Lower leg skin (tissue), 3 donors: ENCODE measurements at regions not wholly inside any gene's neighbourhood (a gene's known extent, or its start where the extent isn't known, plus 50 kb on each side); places are given as distances from the start of the nearest gene placed in this dataset.

Source experiments
- POLR2A ChIP-seq, 2 donors: fragments of 450-650 bp; IDR thresholded peaks; one replicate each; pipeline ENCODE4 v1.6.1; 2016 to 2017; ENCODE audit warnings: antibody characterized with exemption in 2 of 2, mild to moderate bottlenecking in 1 of 2, moderate library complexity in 1 of 2
- TF ChIP-seq, protein P1 (sequence below), 3 donors: fragments of 450-650 bp; IDR thresholded peaks; one replicate each; pipeline ENCODE4 v1.5.1; 2016; ENCODE audit warnings: antibody characterized with exemption in 3 of 3, mild to moderate bottlenecking in 3 of 3, moderate library complexity in 2 of 3

DNA sequence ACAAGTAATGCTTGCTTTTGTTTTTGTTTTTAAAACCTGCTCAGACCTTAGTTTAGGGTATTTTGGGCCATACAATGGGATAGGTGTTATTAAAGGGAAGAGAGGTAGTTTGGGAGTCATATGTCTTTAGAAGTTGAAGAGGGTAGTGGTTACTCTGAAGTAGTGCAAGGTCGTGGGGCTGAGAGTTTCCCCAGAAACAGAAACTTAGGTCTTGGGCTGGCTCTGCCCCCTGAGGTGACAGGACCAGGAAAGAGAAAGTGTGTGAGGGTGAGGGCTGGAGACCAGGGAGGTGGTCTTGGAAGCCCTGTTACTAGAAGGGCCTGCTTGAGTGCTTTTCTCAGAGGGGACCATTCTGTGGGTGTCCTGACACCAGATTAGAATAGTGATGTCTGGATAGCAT, 500.5 kb upstream of the SPHKAP start:
- TF ChIP-seq, protein P1, sequence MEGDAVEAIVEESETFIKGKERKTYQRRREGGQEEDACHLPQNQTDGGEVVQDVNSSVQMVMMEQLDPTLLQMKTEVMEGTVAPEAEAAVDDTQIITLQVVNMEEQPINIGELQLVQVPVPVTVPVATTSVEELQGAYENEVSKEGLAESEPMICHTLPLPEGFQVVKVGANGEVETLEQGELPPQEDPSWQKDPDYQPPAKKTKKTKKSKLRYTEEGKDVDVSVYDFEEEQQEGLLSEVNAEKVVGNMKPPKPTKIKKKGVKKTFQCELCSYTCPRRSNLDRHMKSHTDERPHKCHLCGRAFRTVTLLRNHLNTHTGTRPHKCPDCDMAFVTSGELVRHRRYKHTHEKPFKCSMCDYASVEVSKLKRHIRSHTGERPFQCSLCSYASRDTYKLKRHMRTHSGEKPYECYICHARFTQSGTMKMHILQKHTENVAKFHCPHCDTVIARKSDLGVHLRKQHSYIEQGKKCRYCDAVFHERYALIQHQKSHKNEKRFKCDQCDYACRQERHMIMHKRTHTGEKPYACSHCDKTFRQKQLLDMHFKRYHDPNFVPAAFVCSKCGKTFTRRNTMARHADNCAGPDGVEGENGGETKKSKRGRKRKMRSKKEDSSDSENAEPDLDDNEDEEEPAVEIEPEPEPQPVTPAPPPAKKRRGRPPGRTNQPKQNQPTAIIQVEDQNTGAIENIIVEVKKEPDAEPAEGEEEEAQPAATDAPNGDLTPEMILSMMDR (IDR thresholded peaks at IDR 0.05), result no peak
- no peak for TF ChIP-seq POLR2A (IDR thresholded peaks at IDR 0.05)
